ENCODE measurements at regions not wholly inside any gene's neighbourhood (a gene's known extent, or its start where the extent isn't known, plus 50 kb on each side); places are given as distances from the start of the nearest gene placed in this dataset.
"Not testable (repeated sequence)": the region's sequence is repeated elsewhere in the genome, so short reads cannot be mapped to it uniquely, and the experiment has no call there.

DNA sequence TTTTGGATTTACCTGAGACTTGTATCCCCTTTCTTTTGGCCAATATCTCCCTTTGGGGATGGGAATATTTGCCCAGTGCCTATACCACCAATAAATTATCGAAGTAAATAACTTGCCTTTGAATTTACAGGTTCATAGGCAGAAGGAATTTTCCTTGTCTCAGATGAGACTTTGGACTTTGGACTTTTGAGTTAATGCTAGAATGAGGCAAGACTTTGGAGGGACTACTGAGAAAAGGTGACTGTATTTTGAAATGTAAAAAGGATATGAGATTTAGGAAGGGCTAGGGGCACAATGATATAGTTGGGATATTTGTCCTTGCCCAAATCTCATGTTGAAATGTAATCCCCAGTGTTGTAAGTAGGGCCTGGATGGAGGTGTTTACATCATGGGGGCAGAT lies 384.5 kb upstream of the GHITM start:
- WGBS, 2 donors = 57 to 76% methylated on average over 1 of the region's 1 CpG
- no peak overlapping the region for H3K4me3 ChIP-seq (ENCODE audit: low read depth, poor library complexity, severe bottlenecking)
- TF ChIP-seq POLR2A (IDR thresholded peaks at IDR 0.05) = no peak
- TF ChIP-seq, protein P1, sequence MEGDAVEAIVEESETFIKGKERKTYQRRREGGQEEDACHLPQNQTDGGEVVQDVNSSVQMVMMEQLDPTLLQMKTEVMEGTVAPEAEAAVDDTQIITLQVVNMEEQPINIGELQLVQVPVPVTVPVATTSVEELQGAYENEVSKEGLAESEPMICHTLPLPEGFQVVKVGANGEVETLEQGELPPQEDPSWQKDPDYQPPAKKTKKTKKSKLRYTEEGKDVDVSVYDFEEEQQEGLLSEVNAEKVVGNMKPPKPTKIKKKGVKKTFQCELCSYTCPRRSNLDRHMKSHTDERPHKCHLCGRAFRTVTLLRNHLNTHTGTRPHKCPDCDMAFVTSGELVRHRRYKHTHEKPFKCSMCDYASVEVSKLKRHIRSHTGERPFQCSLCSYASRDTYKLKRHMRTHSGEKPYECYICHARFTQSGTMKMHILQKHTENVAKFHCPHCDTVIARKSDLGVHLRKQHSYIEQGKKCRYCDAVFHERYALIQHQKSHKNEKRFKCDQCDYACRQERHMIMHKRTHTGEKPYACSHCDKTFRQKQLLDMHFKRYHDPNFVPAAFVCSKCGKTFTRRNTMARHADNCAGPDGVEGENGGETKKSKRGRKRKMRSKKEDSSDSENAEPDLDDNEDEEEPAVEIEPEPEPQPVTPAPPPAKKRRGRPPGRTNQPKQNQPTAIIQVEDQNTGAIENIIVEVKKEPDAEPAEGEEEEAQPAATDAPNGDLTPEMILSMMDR (IDR thresholded peaks at IDR 0.05) = no peak
- no peak for DNase-seq (ENCODE audit: low spot score in 2 of 2)
- intact Hi-C loops (cut with DNase I; ENCODE audit: low total_unique reads) = no loop called here

DNA sequence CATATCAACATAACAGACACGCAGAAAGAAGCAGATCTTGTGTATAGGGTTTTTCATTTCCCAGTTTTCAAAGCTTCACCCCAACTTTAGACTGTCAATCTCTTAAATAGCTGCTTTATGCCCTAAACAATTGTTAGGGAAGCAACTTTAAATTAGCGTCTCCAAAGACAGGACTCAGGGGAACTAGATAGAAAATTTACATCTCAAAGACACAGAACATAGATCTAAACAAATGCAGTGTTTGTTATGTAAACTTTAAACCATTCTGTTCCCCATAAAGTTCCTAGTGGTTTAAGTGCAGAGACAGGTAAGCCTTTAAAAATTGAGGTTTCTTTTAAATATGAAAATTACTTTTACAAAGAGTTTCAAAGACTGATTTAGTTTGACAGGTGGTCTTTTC lies 379.2 kb upstream of the GHITM start:
- no peak overlapping the region for H3K4me3 ChIP-seq (ENCODE audit: low read depth, poor library complexity, severe bottlenecking)
- WGBS, 2 donors = 55 to 62% methylated on average over 2 of the region's 2 CpGs
- intact Hi-C loops (cut with DNase I; ENCODE audit: low total_unique reads) = no loop called here
- TF ChIP-seq POLR2A (IDR thresholded peaks at IDR 0.05) = no peak
- TF ChIP-seq, protein P1 (IDR thresholded peaks at IDR 0.05) = no peak
- no peak for DNase-seq (ENCODE audit: low spot score in 2 of 2)

DNA sequence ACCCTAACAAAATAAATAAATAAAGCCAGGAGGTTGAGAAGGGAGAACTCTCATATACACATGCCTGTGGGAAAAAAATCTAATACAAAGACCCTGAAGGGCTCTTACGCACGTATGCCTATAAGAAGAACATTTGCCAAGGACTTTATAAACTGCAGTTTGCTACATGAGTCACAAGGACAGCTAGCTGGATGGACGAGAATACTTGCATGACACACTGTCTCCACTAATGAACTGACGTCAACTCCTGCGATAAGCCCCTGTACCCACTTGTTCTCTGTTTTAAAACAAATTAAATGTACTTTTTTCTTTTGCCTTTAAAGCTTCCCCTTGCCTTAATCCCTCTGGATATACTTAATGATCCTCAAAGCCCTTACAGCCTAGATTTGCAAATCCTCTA lies 374.6 kb upstream of the GHITM start:
- no peak for TF ChIP-seq POLR2A (IDR thresholded peaks at IDR 0.05)
- TF ChIP-seq, protein P1 (IDR thresholded peaks at IDR 0.05) = no peak
- DNase-seq (ENCODE audit: low spot score in 2 of 2) = no peak
- 60 to 62% methylated on average over 5 of the region's 5 CpGs for WGBS, 2 donors
- H3K4me3 ChIP-seq (ENCODE audit: low read depth, poor library complexity, severe bottlenecking) = no peak overlapping the region
- intact Hi-C loops (cut with DNase I; ENCODE audit: low total_unique reads) = no loop called here

DNA sequence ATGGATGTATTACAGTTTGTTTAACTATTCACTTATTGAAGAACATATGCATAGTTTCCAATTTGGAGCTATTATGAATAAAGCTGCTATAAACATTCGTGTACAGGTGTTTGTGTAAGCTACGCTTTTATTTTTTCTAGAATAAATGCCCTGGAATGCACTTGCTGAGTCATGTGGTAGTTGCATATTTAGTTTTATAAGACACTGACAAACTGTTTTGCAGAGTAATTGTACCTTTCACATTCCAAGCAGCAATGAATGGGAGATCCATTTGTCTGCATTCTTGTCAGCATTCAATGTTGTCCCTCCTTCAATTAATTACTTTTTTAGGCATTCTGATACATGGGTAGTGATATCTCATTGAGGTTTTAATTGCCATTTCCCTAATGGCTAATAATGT lies 373.6 kb upstream of the GHITM start:
- WGBS, 2 donors = 81 to 84% methylated on average over 2 of the region's 2 CpGs
- TF ChIP-seq POLR2A (IDR thresholded peaks at IDR 0.05) = no peak
- TF ChIP-seq, protein P1 (IDR thresholded peaks at IDR 0.05) = no peak
- DNase-seq (ENCODE audit: low spot score in 2 of 2) = no peak
- intact Hi-C loops (cut with DNase I; ENCODE audit: low total_unique reads) = no loop called here
- no peak overlapping the region for H3K4me3 ChIP-seq (ENCODE audit: low read depth, poor library complexity, severe bottlenecking)

DNA sequence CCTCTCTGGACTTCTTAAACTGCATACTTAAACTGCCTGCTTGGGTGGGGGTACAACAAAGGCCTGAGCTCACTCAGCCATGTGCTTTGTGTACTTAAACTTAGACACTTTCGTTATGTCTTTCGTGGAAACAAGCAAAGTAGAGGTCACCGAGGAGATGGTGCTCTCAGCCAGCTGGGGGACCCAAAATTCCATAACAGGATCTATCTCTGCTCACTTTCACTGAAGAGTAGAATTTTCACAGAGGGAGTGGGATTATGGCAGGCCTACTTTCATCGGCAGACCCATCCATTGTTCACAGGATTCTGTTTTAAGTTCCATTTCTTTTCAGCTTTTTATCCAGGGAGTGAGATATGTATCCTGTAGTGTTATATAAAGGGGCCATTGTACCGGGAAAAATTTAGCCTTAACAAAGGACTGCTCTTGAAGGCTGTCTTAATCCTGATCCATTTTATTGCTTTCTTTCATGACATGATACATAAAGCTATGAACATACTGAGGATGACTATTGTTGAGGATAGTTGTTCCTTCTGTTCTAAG lies 370.0 kb upstream of the GHITM start:
- DNase-seq (ENCODE audit: low spot score in 2 of 2) = no peak
- TF ChIP-seq, protein P1 (IDR thresholded peaks at IDR 0.05) = no peak
- TF ChIP-seq POLR2A (IDR thresholded peaks at IDR 0.05) = no peak
- H3K4me3 ChIP-seq (ENCODE audit: low read depth, poor library complexity, severe bottlenecking) = no peak overlapping the region
- 83 to 87% methylated on average over 5 of the region's 5 CpGs for WGBS, 2 donors
- intact Hi-C loops (cut with DNase I; ENCODE audit: low total_unique reads) = no loop called here

DNA sequence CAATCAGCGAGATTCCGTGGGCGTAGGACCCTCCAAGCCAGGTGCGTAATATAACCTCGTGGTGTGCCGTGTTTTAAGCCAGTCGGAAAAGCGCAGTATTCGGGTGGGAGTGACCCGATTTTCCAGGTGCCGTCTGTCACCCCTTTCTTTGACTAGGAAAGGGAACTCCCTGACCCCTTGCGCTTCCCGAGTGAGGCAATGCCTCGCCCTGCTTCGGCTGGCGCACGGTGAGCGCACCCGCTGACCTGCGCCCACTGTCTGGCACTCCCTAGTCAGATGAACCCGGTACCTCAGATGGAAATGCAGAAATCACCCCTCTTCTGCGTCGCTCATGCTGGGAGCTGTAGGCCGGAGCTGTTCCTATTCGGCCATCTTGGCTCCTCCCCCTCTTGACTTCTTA lies 352.6 kb upstream of the GHITM start:
- H3K4me3 ChIP-seq (ENCODE audit: low read depth, poor library complexity, severe bottlenecking); intact Hi-C loops (cut with DNase I; ENCODE audit: low total_unique reads); DNase-seq (ENCODE audit: low spot score in 2 of 2): not testable (repeated sequence)
- 93 to 94% methylated on average over 25 of the region's 25 CpGs for WGBS, 2 donors
